HEK293 (cell line): ENCODE measurements at regions not wholly inside any gene's neighbourhood (a gene's known extent, or its start where the extent isn't known, plus 50 kb on each side); places are given as distances from the start of the nearest gene placed in this dataset.

Experiments used
- CTCF ChIA-PET: fragments of 350-600 bp; formaldehyde crosslinking; extraction: SDS; loops from one replicate; lab custom pipeline; 2021; ENCODE audit warnings: antibody characterized with exemption; lab: Yijun Ruan, JAX
- POLR2A ChIA-PET: fragments of 300-600 bp; formaldehyde crosslinking; extraction: SDS; loops from one replicate; lab custom pipeline; 2020; ENCODE audit warnings: antibody characterized with exemption, inconsistent platforms; lab: Yijun Ruan, JAX
- H3K27ac ChIP-seq: fragments of 200-500 bp; sonication (Bioruptor generic); 2 replicates; pipeline ENCODE4 v1.5.1; 2014; ENCODE audit warnings: low read depth, low read length, control low read depth, inconsistent platforms; ENCODE audit errors: extremely low read depth
- H3K36me3 ChIP-seq, 2 experiments: fragments of 200-500 bp in 1 of 2; sonication (Bioruptor generic) in 1 of 2; 1 replicate in 1 of 2; 2 replicates in 1 of 2; pipeline ENCODE4 v1.5.1; 2014 to 2017; ENCODE audit warnings: inconsistent platforms in 2 of 2, low read length in 2 of 2; ENCODE audit not compliant: control insufficient read depth in 2 of 2, insufficient read depth in 1 of 2
- H3K4me1 ChIP-seq: fragments of 200-500 bp; sonication (Bioruptor generic); 2 replicates; pipeline ENCODE4 v1.5.1; 2014; ENCODE audit warnings: mild to moderate bottlenecking, low read length, inconsistent platforms; ENCODE audit not compliant: control insufficient read depth, insufficient read depth
- H3K4me3 ChIP-seq: 2 replicates; pipeline ENCODE4 v1.5.1; 2011; ENCODE audit warnings: low read depth, mild to moderate bottlenecking, control low read depth, low read length, moderate library complexity
- H3K9me3 ChIP-seq: fragments of 200-500 bp; sonication (Bioruptor generic); 2 replicates; pipeline ENCODE4 v1.5.1; 2014; ENCODE audit warnings: low read depth, low read length, inconsistent platforms; ENCODE audit not compliant: control insufficient read depth, insufficient read depth
- EGR2 ChIP-seq: fragments of 450-650 bp; formaldehyde crosslinking; IDR thresholded peaks from 2 replicates; pipeline ENCODE4 v1.5.1; 2016; ENCODE audit warnings: low read depth, missing biosample characterization, missing genetic modification characterization
- HOXD13 ChIP-seq: sonication (generic); formaldehyde crosslinking; IDR thresholded peaks from 2 replicates; pipeline ENCODE4 v1.8.0; 2022; ENCODE audit warnings: missing genetic modification reagents, borderline replicate concordance
- MZF1 ChIP-seq: fragments of 450-650 bp; formaldehyde crosslinking; IDR thresholded peaks from 2 replicates; pipeline ENCODE4 v1.5.1; 2017; ENCODE audit warnings: missing biosample characterization, missing genetic modification characterization, borderline replicate concordance
- PBX3 ChIP-seq: sonication (generic); formaldehyde crosslinking; IDR thresholded peaks from 2 replicates; pipeline ENCODE4 v1.8.1; 2022; ENCODE audit warnings: mild to moderate bottlenecking, moderate library complexity, missing genetic modification reagents
- PRDM2 ChIP-seq: fragments of 450-650 bp; formaldehyde crosslinking; IDR thresholded peaks from 2 replicates; pipeline ENCODE4 v1.5.1; 2016; ENCODE audit warnings: missing biosample characterization, missing genetic modification characterization, borderline replicate concordance
- ZBTB1 ChIP-seq: fragments of 450-650 bp; formaldehyde crosslinking; IDR thresholded peaks from 2 replicates; pipeline ENCODE4 v1.5.1; 2016; ENCODE audit warnings: missing biosample characterization, missing genetic modification characterization
- ZNF146 ChIP-seq: fragments of 450-650 bp; formaldehyde crosslinking; IDR thresholded peaks from 2 replicates; pipeline ENCODE4 v1.5.1; 2016; ENCODE audit warnings: missing biosample characterization, missing genetic modification characterization
- ZNF174 ChIP-seq: fragments of 450-650 bp; formaldehyde crosslinking; IDR thresholded peaks from 2 replicates; pipeline ENCODE4 v1.5.0; 2017; ENCODE audit warnings: missing biosample characterization, mild to moderate bottlenecking, missing genetic modification characterization
- ZNF18 ChIP-seq: fragments of 450-650 bp; formaldehyde crosslinking; IDR thresholded peaks from 2 replicates; pipeline ENCODE4 v1.5.1; 2016; ENCODE audit warnings: missing biosample characterization, missing genetic modification characterization
- ZNF23 ChIP-seq: fragments of 450-650 bp; formaldehyde crosslinking; IDR thresholded peaks from 2 replicates; pipeline ENCODE4 v1.5.1; 2016; ENCODE audit warnings: missing biosample characterization, missing genetic modification characterization, borderline replicate concordance
- ZNF280C ChIP-seq: fragments of 450-650 bp; formaldehyde crosslinking; IDR thresholded peaks from 2 replicates; pipeline ENCODE4 v1.5.1; 2016; ENCODE audit warnings: missing biosample characterization, missing genetic modification characterization
- ZNF423 ChIP-seq: fragments of 450-650 bp; formaldehyde crosslinking; IDR thresholded peaks from 2 replicates; pipeline ENCODE4 v1.5.1; 2016; ENCODE audit warnings: missing biosample characterization, missing genetic modification characterization
- ZNF558 ChIP-seq: fragments of 450-650 bp; formaldehyde crosslinking; IDR thresholded peaks from 2 replicates; pipeline ENCODE4 v1.5.1; 2016; ENCODE audit warnings: missing biosample characterization, missing genetic modification characterization
- ZNF596 ChIP-seq: fragments of 450-650 bp; IDR thresholded peaks from 2 replicates; pipeline ENCODE4 v1.5.0; 2018; ENCODE audit warnings: missing biosample characterization, mild to moderate bottlenecking, missing genetic modification characterization, moderate library complexity
- ZNF629 ChIP-seq: fragments of 450-650 bp; formaldehyde crosslinking; IDR thresholded peaks from 2 replicates; pipeline ENCODE4 v1.5.1; 2017; ENCODE audit warnings: missing biosample characterization, missing genetic modification characterization
- ZNF791 ChIP-seq: fragments of 450-650 bp; formaldehyde crosslinking; IDR thresholded peaks from 2 replicates; pipeline ENCODE4 v1.5.1; 2016; ENCODE audit warnings: missing biosample characterization, missing genetic modification characterization
- ZSCAN23 ChIP-seq: fragments of 450-650 bp; formaldehyde crosslinking; IDR thresholded peaks from 2 replicates; pipeline ENCODE4 v1.5.1; 2016; ENCODE audit warnings: missing biosample characterization, missing genetic modification characterization

- TF ChIP-seq ZNF791 (tag by site-specific recombination) (no peak), HOXD13 (CRISPR knock-in tag) (no peak), ZNF174 (tag by site-specific recombination) (no peak), ZNF596 (tag by site-specific recombination) (no peak), ZNF423 (tag by site-specific recombination) (no peak), MZF1 (no peak), ZNF23 (tag by site-specific recombination) (no peak), ZNF629 (tag by site-specific recombination) (no peak), PBX3 (no peak), PRDM2 (tag by site-specific recombination) (no peak), ZBTB1 (tag by site-specific recombination) (no peak), ZSCAN23 (no peak), ZNF146 (tag by site-specific recombination) (no peak), ZNF18 (tag by site-specific recombination) (no peak), EGR2 (tag by site-specific recombination) (no peak), ZNF558 (no peak), ZNF280C (tag by site-specific recombination) (no peak)
- Histone ChIP-seq H3K4me1 (no peaks in the 10 kb centered on the region), H3K36me3 (no peaks in the 10 kb centered on the region), H3K4me3 (no peak overlapping the region), H3K27ac (no peak overlapping the region), H3K9me3 (no peaks in the 10 kb centered on the region)
- CTCF ChIA-PET, result interaction anchor here (0.6 kb wide), 2 partner anchors 233 to 1102 kb away, joined by 3 to 4 read pairs; no protein-coding TSS in a partner anchor
- POLR2A ChIA-PET, result no interaction called here
Observed at GRCh38 chr6:170207586-170208181, 83.2 kb downstream of the DLL1 start.
